Left lung (tissue), 4 donors: ENCODE measurements at regions not wholly inside any gene's neighbourhood (a gene's known extent, or its start where the extent isn't known, plus 50 kb on each side); places are given as distances from the start of the nearest gene placed in this dataset.

Source experiments
- ATAC-seq: fragments of 200-7000 bp; cut with Tn5 transposase; one replicate; pipeline ENCODE4 v1.9.1; 2020; ENCODE audit warnings: moderate library complexity
- DNase-seq, 4 donors: peaks; one replicate each; pipeline ENCODE4 v3.0.0-alpha.2; 2013 to 2020
- H3K27ac ChIP-seq, 2 donors: fragments of 200-600 bp; sonication (generic) in 1 of 2; one replicate each; pipeline versions ENCODE4 v1.5.0 to v1.8.0; 2020 to 2021
- H3K27me3 ChIP-seq, 2 donors: fragments of 200-600 bp; sonication (generic) in 1 of 2; one replicate each; pipeline versions ENCODE4 v1.5.0 to v1.8.0; 2020 to 2021
- H3K36me3 ChIP-seq, 2 donors: fragments of 200-600 bp; sonication (generic) in 1 of 2; one replicate each; pipeline versions ENCODE4 v1.5.0 to v1.8.0; 2020 to 2021
- H3K4me1 ChIP-seq, 2 donors: fragments of 200-600 bp; one replicate each; pipeline ENCODE4 v1.8.0; 2021
- H3K4me3 ChIP-seq, 2 donors: fragments of 200-600 bp; sonication (generic) in 1 of 2; one replicate each; pipeline versions ENCODE4 v1.5.0 to v1.8.0; 2020 to 2021; ENCODE audit warnings: mild to moderate bottlenecking in 1 of 2
- H3K9me3 ChIP-seq, 2 donors: fragments of 200-600 bp; sonication (generic) in 1 of 2; one replicate each; pipeline versions ENCODE4 v1.5.0 to v1.8.0; 2020 to 2021
- intact Hi-C, 2 donors: fragments of 100-400 bp; cut with DNase I; formaldehyde crosslinking; loops; one replicate each; pipeline versions ENCODE4 v1.11.2 to v1.14.2; 2022
- TF ChIP-seq, protein P1 (sequence below), 2 donors: fragments of 200-600 bp; sonication (generic) in 1 of 2; IDR thresholded peaks; one replicate each; pipeline versions ENCODE4 v1.5.0 to v1.8.0; 2021; ENCODE audit warnings: antibody characterized with exemption in 2 of 2
- donor health status: DM: no; HTN: yes; CAD: no.
- donor health status: DM: no; HTN: no; CAD: no.

DNA sequence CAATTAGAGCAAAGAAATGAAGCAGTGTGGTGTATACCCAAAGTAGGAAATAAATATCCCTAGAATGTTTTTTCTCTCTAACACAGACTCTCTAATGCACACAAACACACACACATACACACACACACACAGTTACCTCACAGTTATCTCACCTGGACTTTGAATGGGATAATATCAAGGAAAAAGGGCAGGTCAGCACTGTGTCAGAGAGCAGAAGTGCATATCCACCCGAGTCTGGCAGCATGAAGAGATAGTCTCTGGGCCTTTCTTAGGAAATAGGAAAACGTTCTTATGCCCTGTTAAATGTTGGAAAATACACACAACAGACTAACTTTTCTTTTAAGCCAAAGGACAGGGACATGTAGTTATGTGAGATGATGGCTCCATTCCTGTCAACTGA, 162.0 kb downstream of the COL6A3 start:
- Histone ChIP-seq H3K36me3 (no peaks in the 10 kb centered on the region), H3K4me3 (no peak overlapping the region), H3K27ac (no peak overlapping the region), H3K4me1 (peaks cover 0 to 9% of the 10 kb centered on the region in 2 donors), H3K27me3 (no peaks in the 10 kb centered on the region), H3K9me3 (no peaks in the 10 kb centered on the region)
- no peak for DNase-seq
- ATAC-seq, result no peak
- TF ChIP-seq, protein P1, sequence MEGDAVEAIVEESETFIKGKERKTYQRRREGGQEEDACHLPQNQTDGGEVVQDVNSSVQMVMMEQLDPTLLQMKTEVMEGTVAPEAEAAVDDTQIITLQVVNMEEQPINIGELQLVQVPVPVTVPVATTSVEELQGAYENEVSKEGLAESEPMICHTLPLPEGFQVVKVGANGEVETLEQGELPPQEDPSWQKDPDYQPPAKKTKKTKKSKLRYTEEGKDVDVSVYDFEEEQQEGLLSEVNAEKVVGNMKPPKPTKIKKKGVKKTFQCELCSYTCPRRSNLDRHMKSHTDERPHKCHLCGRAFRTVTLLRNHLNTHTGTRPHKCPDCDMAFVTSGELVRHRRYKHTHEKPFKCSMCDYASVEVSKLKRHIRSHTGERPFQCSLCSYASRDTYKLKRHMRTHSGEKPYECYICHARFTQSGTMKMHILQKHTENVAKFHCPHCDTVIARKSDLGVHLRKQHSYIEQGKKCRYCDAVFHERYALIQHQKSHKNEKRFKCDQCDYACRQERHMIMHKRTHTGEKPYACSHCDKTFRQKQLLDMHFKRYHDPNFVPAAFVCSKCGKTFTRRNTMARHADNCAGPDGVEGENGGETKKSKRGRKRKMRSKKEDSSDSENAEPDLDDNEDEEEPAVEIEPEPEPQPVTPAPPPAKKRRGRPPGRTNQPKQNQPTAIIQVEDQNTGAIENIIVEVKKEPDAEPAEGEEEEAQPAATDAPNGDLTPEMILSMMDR (IDR thresholded peaks at IDR 0.05), result no peak
- intact Hi-C loops, result no loop called here

DNA sequence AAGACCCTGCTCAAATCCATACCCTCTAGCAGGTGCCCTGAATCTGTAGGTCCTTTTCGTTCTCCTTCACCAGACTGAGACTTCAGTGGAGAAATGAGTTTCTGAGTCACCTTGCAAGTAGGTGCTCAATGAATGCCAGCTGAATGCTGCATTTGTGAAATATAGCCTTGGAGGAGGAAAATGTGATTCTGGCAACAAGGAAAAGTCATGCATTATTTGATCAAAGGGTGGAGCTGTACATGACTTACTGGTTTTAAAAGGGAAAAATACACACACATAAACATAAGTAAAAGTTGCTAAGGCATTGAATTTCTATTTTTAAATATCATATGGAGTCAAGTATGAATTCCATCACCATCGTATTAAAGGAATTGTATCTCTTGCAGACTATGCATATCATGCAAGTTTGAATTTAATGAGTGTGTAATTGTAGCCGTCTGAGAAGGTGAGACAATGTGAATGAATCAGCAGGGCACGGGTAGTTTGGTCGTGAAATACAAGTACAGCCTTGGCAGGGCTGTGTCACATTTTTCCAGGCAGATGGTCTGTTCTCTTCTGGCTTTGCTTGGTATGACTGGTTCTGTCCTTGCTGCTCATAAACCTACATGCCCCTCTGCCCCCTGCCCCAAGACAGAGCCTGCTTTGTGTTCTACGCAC, 160.8 kb downstream of the COL6A3 start:
- ATAC-seq (no peak), DNase-seq (no peak)
- Histone ChIP-seq H3K27me3 (no peaks in the 10 kb centered on the region), H3K4me1 (peaks cover 7 to 10% of the 10 kb centered on the region in 2 donors), H3K9me3 (no peaks in the 10 kb centered on the region), H3K36me3 (no peaks in the 10 kb centered on the region), H3K27ac (no peak overlapping the region), H3K4me3 (no peak overlapping the region)
- intact Hi-C loops, result no loop called here
- TF ChIP-seq, protein P1 (IDR thresholded peaks at IDR 0.05), result no peak

DNA sequence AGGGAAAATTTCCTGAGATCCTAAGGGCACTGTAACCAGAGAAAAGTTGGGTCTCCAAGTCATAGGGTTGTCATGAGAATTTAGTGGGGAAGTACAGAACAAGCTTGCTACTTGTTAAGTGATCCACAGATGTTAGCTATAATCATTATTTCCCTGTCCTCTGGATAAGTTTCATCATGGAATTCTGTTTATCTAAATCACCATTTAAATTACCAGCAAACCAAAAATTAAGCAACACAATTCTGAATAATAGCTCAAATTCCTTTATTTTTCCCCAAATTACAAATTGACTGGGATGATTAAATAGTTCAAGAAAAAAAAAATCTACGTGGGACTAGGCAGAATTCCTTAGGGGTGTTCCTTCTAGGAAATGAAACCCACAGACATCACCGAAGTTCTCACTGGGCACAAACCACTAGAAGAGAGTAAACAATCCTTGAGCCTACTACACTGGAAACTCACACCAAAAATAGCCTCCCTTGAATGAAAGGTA, 159.5 kb downstream of the COL6A3 start:
- no peak for DNase-seq
- H3K36me3 ChIP-seq, result no peaks in the 10 kb centered on the region
- TF ChIP-seq, protein P1 (IDR thresholded peaks at IDR 0.05), result no peak
- peak overlapping the region in 1 of 2 donors; percentile 33 for H3K27ac ChIP-seq
- H3K4me1 ChIP-seq, result peaks cover 14 to 17% of the 10 kb centered on the region in 2 donors
- no peaks in the 10 kb centered on the region for H3K9me3 ChIP-seq
- no peak overlapping the region for H3K4me3 ChIP-seq
- intact Hi-C loops, result no loop called here
- H3K27me3 ChIP-seq, result no peaks in the 10 kb centered on the region
- ATAC-seq, result peak; percentile 69

DNA sequence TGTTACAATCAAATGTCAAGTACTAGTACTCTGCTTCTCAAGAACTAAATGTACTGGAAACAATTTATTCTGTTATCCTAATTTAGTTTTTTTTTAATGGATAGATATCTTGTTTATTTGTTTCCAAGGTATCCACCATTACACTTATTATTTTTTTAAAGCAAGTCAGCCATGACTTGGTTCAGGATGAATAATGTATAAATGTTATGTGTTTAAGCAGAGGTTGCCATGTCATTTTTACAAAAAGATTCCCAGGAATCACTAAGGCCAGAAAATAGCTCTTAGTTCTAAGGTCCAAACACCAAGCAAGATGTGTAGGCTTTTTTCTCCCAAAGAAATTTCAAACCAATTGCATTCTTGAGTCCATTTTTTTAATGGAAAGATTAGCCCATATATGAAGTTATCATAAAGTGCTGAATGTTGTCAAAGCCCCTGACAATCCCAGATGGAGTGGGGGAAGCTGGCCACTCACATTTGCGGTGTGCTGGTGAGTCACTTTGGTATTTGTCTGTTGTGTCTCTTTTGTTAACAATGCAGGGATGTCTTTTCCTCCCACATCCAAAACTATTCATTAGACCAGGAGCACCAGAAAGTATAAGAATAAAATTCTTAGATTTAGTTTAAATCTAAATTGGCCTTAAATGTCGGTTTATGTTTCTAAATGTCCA, 158.9 kb downstream of the COL6A3 start:
- TF ChIP-seq, protein P1 (IDR thresholded peaks at IDR 0.05), result no peak
- no peak for DNase-seq
- no peak overlapping the region for H3K4me3 ChIP-seq
- H3K9me3 ChIP-seq, result no peaks in the 10 kb centered on the region
- intact Hi-C loops, result no loop called here
- no peaks in the 10 kb centered on the region for H3K27me3 ChIP-seq
- H3K36me3 ChIP-seq, result no peaks in the 10 kb centered on the region
- H3K27ac ChIP-seq, result peak overlapping the region in 1 of 2 donors; percentile 76
- peaks cover 14 to 17% of the 10 kb centered on the region in 2 donors for H3K4me1 ChIP-seq
- no peak for ATAC-seq

DNA sequence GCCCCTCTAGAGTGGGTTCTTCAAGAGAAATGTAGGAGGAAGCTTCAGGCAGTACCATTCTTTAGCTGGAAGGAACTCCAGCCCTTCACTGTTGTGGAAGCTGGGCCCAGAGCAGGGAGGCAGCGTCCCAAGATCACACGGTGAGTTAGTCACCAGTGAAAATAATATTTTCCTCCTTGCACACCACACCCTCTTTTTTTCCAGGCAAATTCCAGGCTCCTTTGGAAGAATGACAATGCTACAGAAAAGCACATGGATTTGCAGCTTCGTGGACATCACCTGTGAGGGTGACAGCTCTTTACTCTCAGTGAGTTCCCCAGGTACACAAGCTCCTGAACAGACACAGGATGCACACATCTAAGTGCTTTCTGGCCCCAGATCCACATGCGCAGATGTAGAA, 157.1 kb downstream of the COL6A3 start:
- no peaks in the 10 kb centered on the region for H3K27me3 ChIP-seq
- no peaks in the 10 kb centered on the region for H3K36me3 ChIP-seq
- H3K27ac ChIP-seq, result peak overlapping the region; percentile 59 to 76
- H3K4me1 ChIP-seq, result peaks cover 14 to 17% of the 10 kb centered on the region in 2 donors
- H3K9me3 ChIP-seq, result no peaks in the 10 kb centered on the region
- intact Hi-C loops, result no loop called here
- H3K4me3 ChIP-seq, result no peak overlapping the region
- DNase-seq (no peak), ATAC-seq (peak; percentile 54)
- TF ChIP-seq, protein P1 (IDR thresholded peaks at IDR 0.05), result no peak
